ENCODE measurements at regions not wholly inside any gene's neighbourhood (a gene's known extent, or its start where the extent isn't known, plus 50 kb on each side); places are given as distances from the start of the nearest gene placed in this dataset.

DNA sequence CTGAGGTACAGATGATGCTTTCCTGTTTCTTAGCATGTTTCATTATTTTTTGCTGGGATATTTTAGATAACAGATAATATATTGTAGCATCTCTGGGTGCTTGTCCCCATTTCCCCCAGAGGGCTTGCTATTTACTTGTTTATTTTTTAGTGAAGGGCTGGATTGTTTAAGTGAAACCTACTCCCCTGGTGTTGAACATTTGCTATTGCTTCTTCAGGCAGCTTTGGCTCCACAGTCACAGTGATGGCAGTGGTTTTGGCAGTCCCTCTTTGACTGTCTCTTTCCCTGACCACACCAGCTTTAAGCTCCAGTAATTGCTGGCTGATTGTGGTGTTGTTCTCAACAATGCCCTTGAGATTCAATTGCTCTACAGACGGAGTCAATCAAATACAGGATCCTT lies 128.9 kb downstream of the KLF13 start:
- no peak for DNase-seq (ENCODE audit: low read depth in 2 of 3, low spot score in 2 of 3)

DNA sequence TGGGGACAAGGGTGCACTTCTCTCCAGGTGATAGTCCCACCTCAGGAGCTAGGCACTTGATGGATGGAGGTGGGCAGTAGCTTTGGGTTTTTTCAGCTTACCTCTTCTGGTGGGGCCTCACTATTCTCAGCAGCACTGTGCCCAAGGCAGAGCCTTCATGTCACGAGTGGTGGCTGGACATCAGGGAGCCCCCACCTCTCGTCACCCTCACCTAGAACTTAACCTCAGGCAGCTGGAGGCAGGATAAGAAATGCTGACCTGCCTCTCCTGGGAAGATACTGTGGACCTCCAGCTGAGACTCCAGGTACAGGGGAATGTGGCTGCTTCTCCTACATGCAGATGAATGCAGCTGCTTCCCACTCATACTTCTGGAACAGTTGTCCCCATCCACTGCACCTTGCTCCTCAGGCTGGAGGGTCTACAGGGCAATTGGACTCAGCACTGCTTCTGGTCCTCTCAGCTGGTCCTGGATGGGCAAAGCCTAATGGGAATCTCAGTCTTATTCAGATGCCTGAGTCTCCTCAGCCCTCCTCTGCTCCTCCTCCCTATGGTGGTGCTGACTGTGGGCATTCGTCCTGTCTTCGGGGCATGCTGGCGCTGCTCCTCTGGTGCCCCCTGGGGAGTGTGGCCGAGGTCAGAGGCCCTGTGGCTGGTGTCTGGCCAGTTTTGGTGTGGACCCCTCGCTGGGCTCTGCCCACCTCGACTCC lies 129.9 kb downstream of the KLF13 start:
- DNase-seq (ENCODE audit: low read depth in 2 of 3, low spot score in 2 of 3): no peak

GRCh38 chr15:31457161-31457560 lies 130.5 kb downstream of the KLF13 start:
- DNase-seq (ENCODE audit: low read depth in 2 of 3, low spot score in 2 of 3): no peak

GRCh38 chr15:31457631-31458526 lies 131.2 kb downstream of the KLF13 start:
- no peak for DNase-seq (ENCODE audit: low read depth in 2 of 3, low spot score in 2 of 3)

DNA sequence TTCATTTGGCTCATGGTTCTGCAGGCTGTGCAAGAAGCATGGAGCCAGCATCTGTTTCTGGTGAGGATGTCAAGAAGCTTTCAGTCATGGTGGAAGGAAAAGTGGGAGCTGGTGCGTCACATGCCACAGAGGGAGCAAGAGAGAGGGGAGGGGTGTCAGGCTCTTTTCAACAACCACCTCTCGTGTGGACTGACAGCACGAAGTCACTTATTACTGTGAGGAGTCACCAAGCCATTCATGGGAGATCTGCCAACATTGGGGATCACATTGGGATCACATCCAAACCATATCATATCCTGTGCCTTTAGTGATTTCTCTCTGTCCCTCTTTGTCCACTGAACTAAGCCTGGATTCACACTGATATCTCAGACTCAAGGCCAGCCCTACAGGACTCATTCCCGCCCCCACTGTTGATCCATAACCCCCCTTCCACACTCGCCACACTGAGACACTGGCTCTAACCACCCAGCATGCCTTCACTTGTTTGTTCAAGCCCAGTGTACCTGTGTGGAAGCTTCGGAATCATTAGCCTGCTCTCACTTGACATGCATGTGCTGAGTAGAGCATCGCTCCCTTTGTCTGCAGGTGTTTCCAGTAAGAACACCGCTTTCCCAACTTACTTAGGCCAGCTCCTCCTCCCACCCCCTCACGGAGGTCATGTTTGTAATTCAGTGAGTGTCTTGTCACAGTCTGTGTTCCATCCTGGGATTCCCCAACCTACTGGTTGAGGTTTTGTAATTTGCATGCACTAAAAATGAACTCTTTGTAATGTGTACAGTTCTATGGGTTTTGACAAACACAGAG lies 132.2 kb downstream of the KLF13 start:
- DNase-seq (ENCODE audit: low read depth in 2 of 3, low spot score in 2 of 3): no peak

- DNase-seq (ENCODE audit: low read depth in 2 of 3, low spot score in 2 of 3): no peak
Observed at GRCh38 chr15:31459400-31459748, 132.7 kb downstream of the KLF13 start.

- DNase-seq (ENCODE audit: low read depth in 2 of 3, low spot score in 2 of 3): no peak
Observed at GRCh38 chr15:31461375-31461774, 134.7 kb downstream of the KLF13 start.

DNA sequence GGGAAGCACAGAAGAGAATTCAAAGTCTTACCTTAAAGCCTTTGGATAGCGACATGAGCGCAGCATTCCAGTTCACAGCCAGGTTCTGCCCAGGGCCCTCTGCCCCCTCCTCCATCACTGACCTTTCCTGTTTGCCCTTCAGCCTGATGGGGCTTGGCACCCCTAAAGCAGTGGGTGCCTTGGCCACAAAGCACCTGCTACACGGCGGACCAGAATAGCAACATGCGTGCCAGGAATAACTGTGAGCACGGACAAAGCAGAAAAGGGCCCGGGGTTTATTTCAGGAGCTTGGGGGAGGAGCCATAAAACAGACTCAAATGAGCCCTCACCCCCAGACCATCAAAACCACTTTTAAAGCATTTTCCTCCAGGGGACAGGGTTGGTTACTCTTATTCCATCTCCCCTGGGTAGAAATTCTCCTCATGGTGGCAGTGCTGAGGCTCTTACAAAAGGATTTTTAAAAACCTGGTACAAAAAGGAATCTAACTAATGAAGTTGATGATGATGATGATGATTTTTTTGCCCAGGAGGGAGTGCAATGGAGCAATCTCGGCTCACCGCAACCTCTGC lies 135.4 kb downstream of the KLF13 start:
- peak in 1 of 3 donors; percentile 24 for DNase-seq (ENCODE audit: low read depth in 2 of 3, low spot score in 2 of 3)

- no peak for DNase-seq (ENCODE audit: low read depth in 2 of 3, low spot score in 2 of 3)
Observed at GRCh38 chr15:31463521-31464102, 137.0 kb downstream of the KLF13 start.

DNA sequence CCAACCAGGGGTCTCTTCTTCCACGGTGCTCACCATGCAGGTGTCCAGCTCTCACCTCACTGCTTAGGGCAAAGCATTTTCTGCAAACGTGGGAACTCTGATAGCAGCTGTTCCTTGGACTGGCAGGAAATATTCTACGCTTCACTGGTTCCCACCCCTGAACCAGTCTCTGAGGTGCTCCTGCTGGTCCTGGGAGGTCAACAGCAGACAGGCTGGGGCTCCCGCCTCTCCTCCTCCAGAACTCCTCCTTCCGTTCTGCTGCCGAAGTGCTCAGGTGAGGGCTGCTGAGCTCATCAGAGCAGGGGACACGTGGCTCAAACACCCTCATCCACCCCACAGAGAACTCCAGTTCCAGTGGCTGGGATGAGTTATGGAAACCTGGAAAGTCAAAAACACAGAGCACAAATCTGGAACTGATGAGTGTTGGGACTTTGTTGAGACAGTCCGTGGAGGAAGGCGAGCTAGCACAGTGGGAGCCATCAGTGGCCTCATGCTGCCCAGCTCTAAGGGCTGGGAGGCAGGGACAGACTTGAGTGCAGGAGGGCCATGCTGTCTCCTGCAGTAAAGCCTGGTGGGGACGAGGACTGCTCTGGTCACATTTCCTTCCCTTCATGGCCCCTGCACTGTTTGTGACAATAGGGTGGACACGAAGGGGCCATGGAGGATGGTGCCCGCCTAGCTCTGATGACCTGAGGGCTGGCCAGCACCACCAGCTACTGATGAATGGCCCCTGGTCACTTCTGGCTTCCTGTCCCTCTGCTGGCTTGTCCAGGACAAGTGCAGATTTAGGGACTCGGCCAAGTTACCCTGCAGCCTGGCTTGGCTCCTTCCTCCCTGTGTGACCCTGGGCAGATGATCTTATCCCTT lies 137.8 kb downstream of the KLF13 start:
- DNase-seq (ENCODE audit: low read depth in 2 of 3, low spot score in 2 of 3): no peak

GRCh38 chr15:31465083-31465955 lies 138.7 kb downstream of the KLF13 start:
- no peak for DNase-seq (ENCODE audit: low read depth in 2 of 3, low spot score in 2 of 3)

GRCh38 chr15:31467361-31467760 lies 140.7 kb downstream of the KLF13 start:
- DNase-seq (ENCODE audit: low read depth in 2 of 3, low spot score in 2 of 3): no peak

DNA sequence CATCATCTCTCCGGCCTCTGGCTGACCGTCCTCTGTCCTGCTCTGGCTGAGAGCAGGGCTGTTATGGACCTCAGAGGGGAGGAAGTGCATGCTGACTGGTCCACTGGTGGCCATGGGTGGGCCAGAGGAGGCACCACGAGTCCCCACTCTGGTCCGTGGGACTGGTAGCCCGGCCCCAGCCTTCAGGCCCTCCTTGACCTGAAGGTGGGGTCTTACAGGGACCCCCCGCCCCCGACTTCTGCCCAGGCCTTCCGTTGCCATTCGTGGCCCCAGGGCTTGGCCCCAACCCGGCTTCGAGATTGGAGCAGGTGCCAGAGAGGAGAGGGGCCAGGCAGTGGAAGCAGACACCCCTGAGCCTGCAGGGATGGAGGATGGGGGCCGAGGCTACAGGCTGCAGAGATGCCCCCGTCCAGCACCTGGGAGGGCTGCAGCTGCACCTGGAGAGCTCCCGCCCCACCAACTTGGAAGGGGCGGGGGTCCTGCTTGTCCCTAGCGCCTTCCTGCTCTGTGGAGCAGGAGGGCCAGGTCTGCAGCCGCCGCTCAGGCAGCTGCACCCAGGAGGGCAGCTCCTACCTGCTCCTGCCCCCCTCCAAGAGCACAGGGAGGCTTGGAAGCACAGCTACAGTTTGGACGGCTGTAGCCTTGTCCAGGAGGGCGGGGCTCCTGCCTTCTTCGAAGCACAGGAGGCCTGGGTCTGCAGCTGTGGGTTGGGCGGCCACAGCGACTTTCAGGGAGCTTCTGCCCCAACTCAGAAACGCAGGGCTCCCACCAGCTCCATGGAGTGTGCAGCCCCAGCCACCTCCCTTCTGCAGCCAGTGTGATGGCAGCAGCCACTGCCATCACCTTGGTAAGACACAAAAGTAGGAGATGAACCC lies 142.5 kb downstream of the KLF13 start:
- no peak for DNase-seq (ENCODE audit: low read depth in 2 of 3, low spot score in 2 of 3)

DNA sequence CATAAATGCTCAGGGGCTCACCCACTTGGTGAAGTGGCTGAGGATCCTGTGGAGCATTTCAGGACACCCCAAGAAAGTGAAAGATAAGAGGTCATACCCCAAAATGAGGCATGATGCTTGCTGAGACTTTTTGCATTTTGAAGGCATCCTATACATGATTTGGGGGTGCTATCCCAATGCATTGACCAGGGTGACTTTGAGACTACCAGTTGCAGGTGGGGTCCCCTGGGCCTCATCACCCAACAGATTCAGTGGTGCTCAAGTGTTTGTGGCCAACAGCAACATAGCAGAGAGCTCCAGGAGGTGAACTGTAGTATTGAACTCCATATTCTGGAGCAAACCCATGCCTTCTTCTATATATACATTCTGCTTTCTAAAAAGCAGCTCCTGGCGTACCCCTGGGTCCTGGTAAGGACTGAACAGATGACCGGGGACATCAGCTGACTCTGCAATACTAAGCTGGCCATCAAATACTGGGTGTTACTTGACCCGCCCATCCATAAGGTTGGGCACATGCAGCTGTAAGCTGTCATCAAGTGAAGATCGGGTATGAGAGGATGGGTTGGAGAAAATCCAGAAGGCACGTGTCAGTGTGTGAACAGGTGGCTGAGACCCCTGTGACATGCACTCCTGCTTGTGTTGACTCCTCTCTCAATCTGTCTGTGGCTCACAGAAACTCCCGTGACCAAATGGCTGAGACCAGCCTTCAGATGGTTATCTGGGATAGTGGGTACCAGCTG lies 143.3 kb downstream of the KLF13 start:
- no peak for DNase-seq (ENCODE audit: low read depth in 2 of 3, low spot score in 2 of 3)

- DNase-seq (ENCODE audit: low read depth in 2 of 3, low spot score in 2 of 3): no peak
Observed at GRCh38 chr15:31470756-31471155, 144.1 kb downstream of the KLF13 start.

- DNase-seq (ENCODE audit: low read depth in 2 of 3, low spot score in 2 of 3): no peak
Observed at GRCh38 chr15:31471731-31472430, 145.2 kb downstream of the KLF13 start.
